Cerebellar nuclear complex (tissue), 1 donor: ENCODE measurements at regions not wholly inside any gene's neighbourhood (a gene's known extent, or its start where the extent isn't known, plus 50 kb on each side); places are given as distances from the start of the nearest gene placed in this dataset.
"Not testable (repeated sequence)": the region's sequence is repeated elsewhere in the genome, so short reads cannot be mapped to it uniquely, and the experiment has no call there.

ENCODE experiments used
- DNase-seq, 2 experiments: peaks; one replicate each; lab custom pipeline; 2025; lab: John Stamatoyannopoulos, UW

- no peak for DNase-seq
Observed at GRCh38 chr14:56351861-56352260, 227.7 kb upstream of the TMEM260 start.

GRCh38 chr14:56352999-56353398, 226.6 kb upstream of the TMEM260 start:
- no peak for DNase-seq

- no peak for DNase-seq
Observed at GRCh38 chr14:56357428-56357827, 222.2 kb upstream of the TMEM260 start.

GRCh38 chr14:56358275-56358674, 221.3 kb upstream of the TMEM260 start:
- no peak for DNase-seq

- DNase-seq = no peak
Observed at GRCh38 chr14:56358851-56359614, 220.6 kb upstream of the TMEM260 start.

GRCh38 chr14:56365663-56366062, 213.9 kb upstream of the TMEM260 start:
- not testable (repeated sequence) for DNase-seq

GRCh38 chr14:56367416-56367815, 212.2 kb upstream of the TMEM260 start:
- DNase-seq = no peak

- DNase-seq = no peak
Observed at GRCh38 chr14:56371737-56372136, 207.9 kb upstream of the TMEM260 start.

- DNase-seq = no peak
Observed at GRCh38 chr14:56374421-56374820, 205.2 kb upstream of the TMEM260 start.

GRCh38 chr14:56378046-56378445, 201.6 kb upstream of the TMEM260 start:
- no peak for DNase-seq

- no peak for DNase-seq
Observed at GRCh38 chr14:56378475-56378877, 201.1 kb upstream of the TMEM260 start.

GRCh38 chr14:56379956-56380355, 199.6 kb upstream of the TMEM260 start:
- DNase-seq = no peak

- DNase-seq = no peak
Observed at GRCh38 chr14:56386024-56386423, 193.6 kb upstream of the TMEM260 start.

GRCh38 chr14:56390859-56391258, 188.7 kb upstream of the TMEM260 start:
- DNase-seq = no peak

- DNase-seq = no peak
Observed at GRCh38 chr14:56394826-56395530, 184.6 kb upstream of the TMEM260 start.

- no peak for DNase-seq
Observed at GRCh38 chr14:56400109-56400825, 179.3 kb upstream of the TMEM260 start.

GRCh38 chr14:56412468-56413434, 166.8 kb upstream of the TMEM260 start:
- no peak for DNase-seq

GRCh38 chr14:56413721-56414120, 165.9 kb upstream of the TMEM260 start:
- no peak for DNase-seq

GRCh38 chr14:56414236-56414635, 165.4 kb upstream of the TMEM260 start:
- DNase-seq = no peak

- DNase-seq = no peak
Observed at GRCh38 chr14:56416213-56416612, 163.4 kb upstream of the TMEM260 start.

- no peak for DNase-seq
Observed at GRCh38 chr14:56417173-56417572, 162.4 kb upstream of the TMEM260 start.

- no peak for DNase-seq
Observed at GRCh38 chr14:56419750-56420149, 159.8 kb upstream of the TMEM260 start.
